GM10248 (cell line): ENCODE measurements at regions not wholly inside any gene's neighbourhood (a gene's known extent, or its start where the extent isn't known, plus 50 kb on each side); places are given as distances from the start of the nearest gene placed in this dataset.

ENCODE experiments used
- CTCF ChIA-PET: fragments of 300-600 bp; sonication (Branson Sonifier 250); formaldehyde crosslinking; extraction: SDS; loops from one replicate; lab custom pipeline; 2021; ENCODE audit warnings: antibody characterized with exemption; lab: Yijun Ruan, JAX
- POLR2A ChIA-PET: fragments of 350-650 bp; sonication (Branson Sonifier 250); formaldehyde crosslinking; extraction: SDS; loops from one replicate; lab custom pipeline; 2020; ENCODE audit warnings: antibody characterized with exemption; lab: Yijun Ruan, JAX
- DNase-seq: peaks from one replicate; pipeline ENCODE4 v3.0.0; 2012; ENCODE audit errors: extremely low spot score
- CTCF ChIP-seq: IDR thresholded peaks from 2 replicates; pipeline ENCODE4 v1.5.1; 2012; ENCODE audit warnings: mild to moderate bottlenecking, low read depth; ENCODE audit errors: extremely low read depth, missing control alignments, control extremely low read depth

- no peak for DNase-seq
- POLR2A ChIA-PET = no interaction called here
- CTCF ChIA-PET = interaction anchor here (1.3 to 1.5 kb wide), 2 partner anchors 16 to 88 kb away, joined by 3 to 4 read pairs; no protein-coding TSS in a partner anchor
- no peak for TF ChIP-seq CTCF
These were observed 187.8 kb upstream of the PRDM1 start for GRCh38 chr6:105898286-105898685.

- DNase-seq = no peak
- TF ChIP-seq CTCF = no peak
- ChIA-PET POLR2A (no interaction called here), CTCF (no interaction called here)
These were observed 189.0 kb upstream of the PRDM1 start for GRCh38 chr6:105897131-105897530.

GRCh38 chr6:105896821-105897095 is 189.4 kb upstream of the PRDM1 start:
- no peak for TF ChIP-seq CTCF
- ChIA-PET POLR2A (no interaction called here), CTCF (no interaction called here)
- DNase-seq = no peak

- POLR2A ChIA-PET = no interaction called here
- TF ChIP-seq CTCF = no peak
- DNase-seq = no peak
- CTCF ChIA-PET = interaction anchor here (1.6 kb wide), 1 partner anchor 97 kb away, joined by 4 read pairs; no protein-coding TSS in a partner anchor
These were observed 189.9 kb upstream of the PRDM1 start for GRCh38 chr6:105896052-105896820.

DNA sequence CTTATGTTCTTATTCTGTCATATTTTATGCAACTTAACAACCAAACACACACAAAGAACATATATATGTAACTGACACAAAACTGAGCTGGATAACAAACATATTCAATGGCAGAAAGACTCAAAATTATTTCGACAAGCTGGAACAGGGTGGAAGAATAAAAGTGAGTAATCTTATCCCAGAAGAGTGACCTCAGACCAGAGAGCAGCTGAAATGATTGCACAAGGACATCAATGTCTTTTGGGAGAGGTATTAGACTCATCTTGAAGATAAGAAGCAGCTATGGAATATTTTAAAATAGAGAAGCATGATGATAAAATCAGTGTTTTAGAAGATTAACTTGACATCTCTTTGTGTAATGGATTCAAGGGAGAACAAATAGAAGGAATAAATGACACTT is 191.6 kb upstream of the PRDM1 start:
- DNase-seq = no peak
- ChIA-PET POLR2A (interaction anchor here (0.6 kb wide), 1 partner anchor 18 kb away, joined by 12 read pairs; no protein-coding TSS in a partner anchor), CTCF (interaction anchor here (1.1 to 2.9 kb wide), 5 partner anchors 11 to 99 kb away, joined by 3 to 20 read pairs (median 4); no protein-coding TSS in a partner anchor)
- TF ChIP-seq CTCF = no peak

DNA sequence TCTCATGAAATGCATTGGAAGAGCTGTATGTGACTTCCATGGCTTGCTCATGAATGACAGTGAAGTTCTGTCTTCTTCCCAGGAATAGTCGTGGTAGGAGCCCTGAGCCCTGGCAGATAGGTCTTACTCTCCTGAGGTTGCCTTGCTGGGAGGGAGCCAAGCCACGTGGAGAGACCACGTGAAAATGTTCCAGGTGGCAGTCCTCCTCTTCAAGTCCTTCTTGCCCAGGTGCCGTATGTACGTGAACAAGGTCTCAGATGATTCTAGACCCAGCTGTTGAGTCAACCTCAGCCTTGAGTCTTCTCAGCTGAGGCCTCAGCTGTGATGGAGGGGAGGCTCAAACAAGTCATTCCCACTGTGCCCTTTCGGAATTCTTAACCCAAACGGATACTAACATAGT is 192.4 kb upstream of the PRDM1 start:
- POLR2A ChIA-PET = no interaction called here
- CTCF ChIA-PET = interaction anchor here (1.1 to 2.9 kb wide), 4 partner anchors 11 to 330 kb away, joined by 3 to 20 read pairs (median 4); no protein-coding TSS in a partner anchor
- DNase-seq = no peak
- TF ChIP-seq CTCF = no peak
